B cell (primary cell): ENCODE measurements at regions not wholly inside any gene's neighbourhood (a gene's known extent, or its start where the extent isn't known, plus 50 kb on each side); places are given as distances from the start of the nearest gene placed in this dataset.

Experiments used
- EZH2 ChIP-seq: IDR thresholded peaks from 2 replicates; pipeline ENCODE4 v1.6.1; 2012; ENCODE audit warnings: borderline replicate concordance, low read depth, mild to moderate bottlenecking, moderate library complexity, low read length; ENCODE audit not compliant: insufficient read depth, poor library complexity, severe bottlenecking
- TF ChIP-seq, protein P1 (sequence below): fragments of 200-600 bp; IDR thresholded peaks from one replicate; pipeline ENCODE4 v1.8.0; 2022; ENCODE audit warnings: antibody characterized with exemption, mild to moderate bottlenecking

- TF ChIP-seq, protein P1, sequence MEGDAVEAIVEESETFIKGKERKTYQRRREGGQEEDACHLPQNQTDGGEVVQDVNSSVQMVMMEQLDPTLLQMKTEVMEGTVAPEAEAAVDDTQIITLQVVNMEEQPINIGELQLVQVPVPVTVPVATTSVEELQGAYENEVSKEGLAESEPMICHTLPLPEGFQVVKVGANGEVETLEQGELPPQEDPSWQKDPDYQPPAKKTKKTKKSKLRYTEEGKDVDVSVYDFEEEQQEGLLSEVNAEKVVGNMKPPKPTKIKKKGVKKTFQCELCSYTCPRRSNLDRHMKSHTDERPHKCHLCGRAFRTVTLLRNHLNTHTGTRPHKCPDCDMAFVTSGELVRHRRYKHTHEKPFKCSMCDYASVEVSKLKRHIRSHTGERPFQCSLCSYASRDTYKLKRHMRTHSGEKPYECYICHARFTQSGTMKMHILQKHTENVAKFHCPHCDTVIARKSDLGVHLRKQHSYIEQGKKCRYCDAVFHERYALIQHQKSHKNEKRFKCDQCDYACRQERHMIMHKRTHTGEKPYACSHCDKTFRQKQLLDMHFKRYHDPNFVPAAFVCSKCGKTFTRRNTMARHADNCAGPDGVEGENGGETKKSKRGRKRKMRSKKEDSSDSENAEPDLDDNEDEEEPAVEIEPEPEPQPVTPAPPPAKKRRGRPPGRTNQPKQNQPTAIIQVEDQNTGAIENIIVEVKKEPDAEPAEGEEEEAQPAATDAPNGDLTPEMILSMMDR = no peak
- TF ChIP-seq EZH2 = no peak
These were observed 54.6 kb downstream of the RPP21 start for GRCh38 chr6:30399390-30400058.
